ENCODE measurements at regions not wholly inside any gene's neighbourhood (a gene's known extent, or its start where the extent isn't known, plus 50 kb on each side); places are given as distances from the start of the nearest gene placed in this dataset.

- no peak overlapping the region for H3K27ac ChIP-seq (ENCODE audit: low read depth, low read length)
- no peaks in the 10 kb centered on the region for H3K9me3 ChIP-seq (ENCODE audit: control insufficient read depth, insufficient read depth, low read length)
- POLR2A ChIA-PET = interaction anchor here (0.8 kb wide), 1 partner anchor 389 kb away, joined by 3 read pairs; no protein-coding TSS in a partner anchor
- no peak overlapping the region for H3K4me3 ChIP-seq (ENCODE audit: low read depth, low read length)
- no peaks in the 10 kb centered on the region for H3K27me3 ChIP-seq (ENCODE audit: control insufficient read depth, insufficient read depth, low read length)
- CTCF ChIA-PET = no interaction called here
- no peak for DNase-seq (ENCODE audit: low read depth, low spot score)
- no peak for TF ChIP-seq CTCF (IDR thresholded peaks at IDR 0.05; ENCODE audit: low read depth, low read length)
Measured at GRCh38 chr3:101099791-101100190, 106.6 kb upstream of the ABI3BP start.

- H3K27ac ChIP-seq (ENCODE audit: low read depth, low read length) = no peak overlapping the region
- ChIA-PET CTCF (no interaction called here), POLR2A (no interaction called here)
- TF ChIP-seq CTCF (IDR thresholded peaks at IDR 0.05; ENCODE audit: low read depth, low read length) = no peak
- H3K4me3 ChIP-seq (ENCODE audit: low read depth, low read length) = no peak overlapping the region
- DNase-seq (ENCODE audit: low read depth, low spot score) = no peak
- H3K27me3 ChIP-seq (ENCODE audit: control insufficient read depth, insufficient read depth, low read length) = no peaks in the 10 kb centered on the region
- no peaks in the 10 kb centered on the region for H3K9me3 ChIP-seq (ENCODE audit: control insufficient read depth, insufficient read depth, low read length)
Measured at GRCh38 chr3:101096444-101096843, 103.2 kb upstream of the ABI3BP start.

- no peak overlapping the region for H3K27ac ChIP-seq (ENCODE audit: low read depth, low read length)
- H3K27me3 ChIP-seq (ENCODE audit: control insufficient read depth, insufficient read depth, low read length) = no peaks in the 10 kb centered on the region
- TF ChIP-seq CTCF (IDR thresholded peaks at IDR 0.05; ENCODE audit: low read depth, low read length) = no peak
- CTCF ChIA-PET = interaction anchor here (0.5 kb wide), 1 partner anchor 102 kb away, joined by 5 read pairs; no protein-coding TSS in a partner anchor
- H3K9me3 ChIP-seq (ENCODE audit: control insufficient read depth, insufficient read depth, low read length) = no peaks in the 10 kb centered on the region
- POLR2A ChIA-PET = no interaction called here
- no peak overlapping the region for H3K4me3 ChIP-seq (ENCODE audit: low read depth, low read length)
- no peak for DNase-seq (ENCODE audit: low read depth, low spot score)
Measured at GRCh38 chr3:101095693-101096430, 102.6 kb upstream of the ABI3BP start.

- Histone ChIP-seq H3K27me3 (ENCODE audit: control insufficient read depth, insufficient read depth, low read length) (no peaks in the 10 kb centered on the region), H3K9me3 (ENCODE audit: control insufficient read depth, insufficient read depth, low read length) (no peaks in the 10 kb centered on the region), H3K27ac (ENCODE audit: low read depth, low read length) (no peak overlapping the region), H3K4me3 (ENCODE audit: low read depth, low read length) (no peak overlapping the region)
- DNase-seq (ENCODE audit: low read depth, low spot score) = no peak
- no peak for TF ChIP-seq CTCF (IDR thresholded peaks at IDR 0.05; ENCODE audit: low read depth, low read length)
- ChIA-PET POLR2A (no interaction called here), CTCF (no interaction called here)
Measured at GRCh38 chr3:101091489-101091888, 98.3 kb upstream of the ABI3BP start.

GRCh38 chr3:101085752-101086151, 92.5 kb upstream of the ABI3BP start:
- ChIA-PET CTCF (no interaction called here), POLR2A (no interaction called here)
- H3K9me3 ChIP-seq (ENCODE audit: control insufficient read depth, insufficient read depth, low read length) = no peaks in the 10 kb centered on the region
- TF ChIP-seq CTCF (IDR thresholded peaks at IDR 0.05; ENCODE audit: low read depth, low read length) = no peak
- no peak overlapping the region for H3K4me3 ChIP-seq (ENCODE audit: low read depth, low read length)
- no peaks in the 10 kb centered on the region for H3K27me3 ChIP-seq (ENCODE audit: control insufficient read depth, insufficient read depth, low read length)
- H3K27ac ChIP-seq (ENCODE audit: low read depth, low read length) = no peak overlapping the region
- DNase-seq (ENCODE audit: low read depth, low spot score) = no peak
